ENCODE measurements at regions not wholly inside any gene's neighbourhood (a gene's known extent, or its start where the extent isn't known, plus 50 kb on each side); places are given as distances from the start of the nearest gene placed in this dataset.

- peaks cover 1% of the 10 kb centered on the region for H3K36me3 Mint-ChIP-seq (ENCODE audit: unreplicated experiment)
These were observed 91.8 kb upstream of the FER start for GRCh38 chr5:108655750-108656450.

GRCh38 chr5:108654051-108654450, 93.6 kb upstream of the FER start:
- Mint-ChIP-seq H3K27me3 (ENCODE audit: unreplicated experiment) (no peaks in the 10 kb centered on the region), H3K36me3 (ENCODE audit: unreplicated experiment) (no peaks in the 10 kb centered on the region), H3K9me3 (ENCODE audit: unreplicated experiment) (peaks cover 10% of the 10 kb centered on the region), H3K27ac (ENCODE audit: unreplicated experiment) (no peak overlapping the region), H3K4me1 (ENCODE audit: unreplicated experiment) (peaks cover 25% of the 10 kb centered on the region), H3K4me3 (ENCODE audit: unreplicated experiment) (no peak overlapping the region)
- TF ChIP-seq CTCF (IDR thresholded peaks at IDR 0.05), result no peak
- no peak for DNase-seq (ENCODE audit: extremely low spot score, unreplicated experiment)

More at GRCh38 chr5:108655750-108656450, 91.8 kb upstream of the FER start:
- H3K4me3 Mint-ChIP-seq (ENCODE audit: unreplicated experiment), result no peak overlapping the region
- no peaks in the 10 kb centered on the region for H3K27me3 Mint-ChIP-seq (ENCODE audit: unreplicated experiment)
- peaks cover 14% of the 10 kb centered on the region for H3K4me1 Mint-ChIP-seq (ENCODE audit: unreplicated experiment)
- TF ChIP-seq CTCF (IDR thresholded peaks at IDR 0.05), result no peak
- no peak for DNase-seq (ENCODE audit: extremely low spot score, unreplicated experiment)
- no peak overlapping the region for H3K27ac Mint-ChIP-seq (ENCODE audit: unreplicated experiment)
- H3K9me3 Mint-ChIP-seq (ENCODE audit: unreplicated experiment), result peaks cover 6% of the 10 kb centered on the region

GRCh38 chr5:108653201-108653600, 94.5 kb upstream of the FER start:
- peaks cover 8% of the 10 kb centered on the region for H3K9me3 Mint-ChIP-seq (ENCODE audit: unreplicated experiment)
- no peak for TF ChIP-seq CTCF (IDR thresholded peaks at IDR 0.05)
- no peaks in the 10 kb centered on the region for H3K27me3 Mint-ChIP-seq (ENCODE audit: unreplicated experiment)
- DNase-seq (ENCODE audit: extremely low spot score, unreplicated experiment), result no peak
- H3K4me3 Mint-ChIP-seq (ENCODE audit: unreplicated experiment), result no peak overlapping the region
- no peaks in the 10 kb centered on the region for H3K36me3 Mint-ChIP-seq (ENCODE audit: unreplicated experiment)
- no peak overlapping the region for H3K27ac Mint-ChIP-seq (ENCODE audit: unreplicated experiment)
- peaks cover 27% of the 10 kb centered on the region for H3K4me1 Mint-ChIP-seq (ENCODE audit: unreplicated experiment)

GRCh38 chr5:108650997-108651396, 96.7 kb upstream of the FER start:
- no peak for TF ChIP-seq CTCF (IDR thresholded peaks at IDR 0.05)
- Mint-ChIP-seq H3K36me3 (ENCODE audit: unreplicated experiment) (peaks cover 1% of the 10 kb centered on the region), H3K27ac (ENCODE audit: unreplicated experiment) (peak overlapping the region; percentile 62), H3K4me3 (ENCODE audit: unreplicated experiment) (no peak overlapping the region), H3K9me3 (ENCODE audit: unreplicated experiment) (peaks cover 12% of the 10 kb centered on the region), H3K4me1 (ENCODE audit: unreplicated experiment) (peaks cover 27% of the 10 kb centered on the region), H3K27me3 (ENCODE audit: unreplicated experiment) (no peaks in the 10 kb centered on the region)
- DNase-seq (ENCODE audit: extremely low spot score, unreplicated experiment), result no peak

- Mint-ChIP-seq H3K9me3 (ENCODE audit: unreplicated experiment) (peaks cover 12% of the 10 kb centered on the region), H3K4me1 (ENCODE audit: unreplicated experiment) (peaks cover 27% of the 10 kb centered on the region), H3K27me3 (ENCODE audit: unreplicated experiment) (no peaks in the 10 kb centered on the region), H3K36me3 (ENCODE audit: unreplicated experiment) (peaks cover 1% of the 10 kb centered on the region), H3K27ac (ENCODE audit: unreplicated experiment) (peak overlapping the region; percentile 38), H3K4me3 (ENCODE audit: unreplicated experiment) (no peak overlapping the region)
- no peak for TF ChIP-seq CTCF (IDR thresholded peaks at IDR 0.05)
- no peak for DNase-seq (ENCODE audit: extremely low spot score, unreplicated experiment)
These were observed 98.1 kb upstream of the FER start for GRCh38 chr5:108649646-108650045.

Measured in osteocyte (in vitro differentiated cells).